ENCODE measurements at regions not wholly inside any gene's neighbourhood (a gene's known extent, or its start where the extent isn't known, plus 50 kb on each side); places are given as distances from the start of the nearest gene placed in this dataset.

- no peak overlapping the region for H3K4me3 ChIP-seq (ENCODE audit: low read depth, low read length)
- H3K4me1 ChIP-seq (ENCODE audit: insufficient read depth): no peaks in the 10 kb centered on the region
- 77% methylated on average over 6 of the region's 6 CpGs for WGBS
- DNase-seq (ENCODE audit: extremely low spot score): no peak
- H3K36me3 ChIP-seq (ENCODE audit: insufficient read depth): no peaks in the 10 kb centered on the region
- H3K27ac ChIP-seq (ENCODE audit: low read depth): no peak overlapping the region
Observed at GRCh38 chr5:63164838-63165535, 586.4 kb downstream of the LRRC70 start.

- no peak overlapping the region for H3K4me3 ChIP-seq (ENCODE audit: low read depth, low read length)
- H3K36me3 ChIP-seq (ENCODE audit: insufficient read depth): no peaks in the 10 kb centered on the region
- 90% methylated on average over 2 of the region's 2 CpGs for WGBS
- H3K27ac ChIP-seq (ENCODE audit: low read depth): no peak overlapping the region
- DNase-seq (ENCODE audit: extremely low spot score): no peak
- no peaks in the 10 kb centered on the region for H3K4me1 ChIP-seq (ENCODE audit: insufficient read depth)
Observed at GRCh38 chr5:63164339-63164738, 585.7 kb downstream of the LRRC70 start.

GRCh38 chr5:63155310-63155631 is 576.7 kb downstream of the LRRC70 start:
- no peak for DNase-seq (ENCODE audit: extremely low spot score)
- no peaks in the 10 kb centered on the region for H3K36me3 ChIP-seq (ENCODE audit: insufficient read depth)
- no peak overlapping the region for H3K4me3 ChIP-seq (ENCODE audit: low read depth, low read length)
- no peak overlapping the region for H3K27ac ChIP-seq (ENCODE audit: low read depth)
- H3K4me1 ChIP-seq (ENCODE audit: insufficient read depth): no peaks in the 10 kb centered on the region
- 64% methylated on average over 2 of the region's 2 CpGs for WGBS

- H3K4me3 ChIP-seq (ENCODE audit: low read depth, low read length): no peak overlapping the region
- 68% methylated on average over 10 of the region's 10 CpGs for WGBS
- no peak overlapping the region for H3K27ac ChIP-seq (ENCODE audit: low read depth)
- no peaks in the 10 kb centered on the region for H3K4me1 ChIP-seq (ENCODE audit: insufficient read depth)
- no peak for DNase-seq (ENCODE audit: extremely low spot score)
- no peaks in the 10 kb centered on the region for H3K36me3 ChIP-seq (ENCODE audit: insufficient read depth)
Observed at GRCh38 chr5:63154476-63155309, 576.1 kb downstream of the LRRC70 start.

GRCh38 chr5:63152871-63153270 is 574.3 kb downstream of the LRRC70 start:
- H3K27ac ChIP-seq (ENCODE audit: low read depth): no peak overlapping the region
- no peaks in the 10 kb centered on the region for H3K36me3 ChIP-seq (ENCODE audit: insufficient read depth)
- WGBS: 20% methylated on average over 1 of the region's 1 CpG
- no peak overlapping the region for H3K4me3 ChIP-seq (ENCODE audit: low read depth, low read length)
- H3K4me1 ChIP-seq (ENCODE audit: insufficient read depth): no peaks in the 10 kb centered on the region
- no peak for DNase-seq (ENCODE audit: extremely low spot score)

GRCh38 chr5:63145167-63145566 is 566.5 kb downstream of the LRRC70 start:
- 59% methylated on average over 2 of the region's 2 CpGs for WGBS
- Histone ChIP-seq H3K4me3 (ENCODE audit: low read depth, low read length) (no peak overlapping the region), H3K4me1 (ENCODE audit: insufficient read depth) (no peaks in the 10 kb centered on the region), H3K36me3 (ENCODE audit: insufficient read depth) (no peaks in the 10 kb centered on the region), H3K27ac (ENCODE audit: low read depth) (no peak overlapping the region)
- DNase-seq (ENCODE audit: extremely low spot score): no peak

- no peak for DNase-seq (ENCODE audit: extremely low spot score)
- no peak overlapping the region for H3K27ac ChIP-seq (ENCODE audit: low read depth)
- no peaks in the 10 kb centered on the region for H3K4me1 ChIP-seq (ENCODE audit: insufficient read depth)
- no peak overlapping the region for H3K4me3 ChIP-seq (ENCODE audit: low read depth, low read length)
- no peaks in the 10 kb centered on the region for H3K36me3 ChIP-seq (ENCODE audit: insufficient read depth)
Observed at GRCh38 chr5:63141591-63141990, 563.0 kb downstream of the LRRC70 start.

- DNase-seq (ENCODE audit: extremely low spot score): no peak
- Histone ChIP-seq H3K4me3 (ENCODE audit: low read depth, low read length) (no peak overlapping the region), H3K4me1 (ENCODE audit: insufficient read depth) (no peaks in the 10 kb centered on the region), H3K27ac (ENCODE audit: low read depth) (no peak overlapping the region), H3K36me3 (ENCODE audit: insufficient read depth) (no peaks in the 10 kb centered on the region)
- 49% methylated on average over 4 of the region's 4 CpGs for WGBS
Observed at GRCh38 chr5:63135291-63135690, 556.7 kb downstream of the LRRC70 start.

- no peak overlapping the region for H3K4me3 ChIP-seq (ENCODE audit: low read depth, low read length)
- H3K4me1 ChIP-seq (ENCODE audit: insufficient read depth): no peaks in the 10 kb centered on the region
- H3K36me3 ChIP-seq (ENCODE audit: insufficient read depth): no peaks in the 10 kb centered on the region
- no peak overlapping the region for H3K27ac ChIP-seq (ENCODE audit: low read depth)
- no peak for DNase-seq (ENCODE audit: extremely low spot score)
- 89% methylated on average over 3 of the region's 3 CpGs for WGBS
Observed at GRCh38 chr5:63131626-63132285, 553.1 kb downstream of the LRRC70 start.

- Histone ChIP-seq H3K4me3 (ENCODE audit: low read depth, low read length) (no peak overlapping the region), H3K4me1 (ENCODE audit: insufficient read depth) (no peaks in the 10 kb centered on the region), H3K27ac (ENCODE audit: low read depth) (no peak overlapping the region), H3K36me3 (ENCODE audit: insufficient read depth) (no peaks in the 10 kb centered on the region)
- DNase-seq (ENCODE audit: extremely low spot score): no peak
- 79% methylated on average over 1 of the region's 1 CpG for WGBS
Observed at GRCh38 chr5:63128761-63129160, 550.1 kb downstream of the LRRC70 start.

- Histone ChIP-seq H3K36me3 (ENCODE audit: insufficient read depth) (no peaks in the 10 kb centered on the region), H3K4me3 (ENCODE audit: low read depth, low read length) (no peak overlapping the region), H3K27ac (ENCODE audit: low read depth) (no peak overlapping the region), H3K4me1 (ENCODE audit: insufficient read depth) (no peaks in the 10 kb centered on the region)
- WGBS: 63% methylated on average over 2 of the region's 2 CpGs
- no peak for DNase-seq (ENCODE audit: extremely low spot score)
Observed at GRCh38 chr5:63128018-63128417, 549.4 kb downstream of the LRRC70 start.

- no peak for DNase-seq (ENCODE audit: extremely low spot score)
- Histone ChIP-seq H3K36me3 (ENCODE audit: insufficient read depth) (no peaks in the 10 kb centered on the region), H3K4me3 (ENCODE audit: low read depth, low read length) (no peak overlapping the region), H3K27ac (ENCODE audit: low read depth) (no peak overlapping the region), H3K4me1 (ENCODE audit: insufficient read depth) (no peaks in the 10 kb centered on the region)
- WGBS: 87% methylated on average over 2 of the region's 2 CpGs
Observed at GRCh38 chr5:63127054-63127453, 548.4 kb downstream of the LRRC70 start.

- no peak overlapping the region for H3K27ac ChIP-seq (ENCODE audit: low read depth)
- H3K4me1 ChIP-seq (ENCODE audit: insufficient read depth): no peaks in the 10 kb centered on the region
- H3K36me3 ChIP-seq (ENCODE audit: insufficient read depth): no peaks in the 10 kb centered on the region
- H3K4me3 ChIP-seq (ENCODE audit: low read depth, low read length): no peak overlapping the region
- DNase-seq (ENCODE audit: extremely low spot score): no peak
- WGBS: 27% methylated on average over 2 of the region's 2 CpGs
Observed at GRCh38 chr5:63125862-63126261, 547.2 kb downstream of the LRRC70 start.

- no peak for DNase-seq (ENCODE audit: extremely low spot score)
- H3K4me1 ChIP-seq (ENCODE audit: insufficient read depth): no peaks in the 10 kb centered on the region
Observed at GRCh38 chr5:63125392-63125791, 546.8 kb downstream of the LRRC70 start.

More at GRCh38 chr5:63125392-63125791, 546.8 kb downstream of the LRRC70 start:
- no peaks in the 10 kb centered on the region for H3K36me3 ChIP-seq (ENCODE audit: insufficient read depth)
- H3K4me3 ChIP-seq (ENCODE audit: low read depth, low read length): no peak overlapping the region
- H3K27ac ChIP-seq (ENCODE audit: low read depth): no peak overlapping the region

Measured in urinary bladder (tissue), 3 donors.